PC-3 (cell line): ENCODE measurements at regions not wholly inside any gene's neighbourhood (a gene's known extent, or its start where the extent isn't known, plus 50 kb on each side); places are given as distances from the start of the nearest gene placed in this dataset.

Experiments
- CTCF ChIP-seq: fragments of 300-600 bp; sonication (generic); conservative IDR thresholded peaks from 2 replicates; pipeline ENCODE4 v1.5.1; 2017; ENCODE audit warnings: antibody characterized with exemption, low read depth, mild to moderate bottlenecking, low read length
- EZH2 ChIP-seq: fragments of 300-600 bp; sonication (generic); IDR thresholded peaks from one replicate; pipeline ENCODE4 v1.6.1; 2017; ENCODE audit warnings: antibody characterized with exemption, mild to moderate bottlenecking, low read length; ENCODE audit not compliant: unreplicated experiment
- EZH2phosphoT487 ChIP-seq: fragments of 300-600 bp; sonication (generic); IDR thresholded peaks from 2 replicates; pipeline ENCODE4 v1.6.1; 2018; ENCODE audit warnings: mild to moderate bottlenecking, antibody characterized with exemption, low read length, borderline replicate concordance

DNA sequence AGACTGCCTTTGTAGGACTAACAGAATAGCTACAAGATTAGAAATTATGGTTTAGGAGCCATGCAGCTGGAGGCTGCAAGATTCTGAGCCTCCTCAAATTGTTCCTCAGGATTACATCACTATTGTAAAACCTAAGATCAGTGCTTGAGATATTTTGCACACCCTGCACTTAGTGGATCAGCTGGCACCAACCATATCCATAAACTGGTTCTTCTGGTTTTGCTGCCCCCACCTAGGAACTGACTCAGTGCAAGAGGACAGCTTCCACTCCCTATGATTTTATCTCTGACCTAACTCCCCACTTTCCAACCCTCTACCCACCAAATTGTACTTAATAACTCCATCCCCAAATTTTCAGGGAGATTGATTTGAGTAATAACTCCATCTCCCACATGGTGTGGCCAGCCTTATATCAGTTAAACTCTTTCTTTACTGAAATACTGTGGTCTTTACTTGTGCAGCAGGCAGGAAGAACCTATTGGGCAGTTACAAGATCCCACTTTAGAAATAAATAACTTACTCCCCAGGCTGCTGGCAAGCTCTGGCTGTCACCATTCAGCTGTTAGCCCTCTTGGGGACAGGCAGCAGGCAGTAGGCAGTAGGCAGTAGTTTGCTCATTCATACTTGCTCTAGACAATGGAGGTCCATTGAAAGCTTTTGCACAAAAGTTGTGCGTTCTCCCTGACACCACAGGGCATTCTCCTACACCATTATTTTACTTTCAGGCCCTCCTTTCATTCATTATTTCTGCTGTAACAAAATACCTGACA, 119.0 kb downstream of the SLC17A6 start:
- TF ChIP-seq CTCF = no peak
- no peak for TF ChIP-seq EZH2
- no peak for TF ChIP-seq EZH2phosphoT487
